ENCODE measurements at regions not wholly inside any gene's neighbourhood (a gene's known extent, or its start where the extent isn't known, plus 50 kb on each side); places are given as distances from the start of the nearest gene placed in this dataset.

DNA sequence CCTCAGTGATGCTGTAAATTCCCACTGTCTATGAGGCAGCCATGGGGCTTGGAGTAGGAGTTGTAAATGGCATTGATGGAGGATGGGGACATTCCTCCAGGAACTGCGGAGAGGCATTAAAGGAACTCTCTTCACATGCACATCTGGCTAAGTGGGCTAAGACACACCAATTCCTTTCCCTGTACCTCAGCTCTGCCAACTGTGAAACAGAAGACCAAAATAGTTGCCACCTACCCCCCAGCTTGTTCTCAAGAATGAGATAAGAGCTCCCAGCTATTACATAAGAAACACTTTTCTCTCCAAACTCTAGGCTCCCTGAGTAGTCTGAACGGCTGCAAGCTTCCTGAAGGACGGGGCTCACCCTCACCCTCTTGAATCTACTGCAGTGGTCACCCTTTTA is 144.6 kb upstream of the SLC30A5 start:
- DNase-seq (ENCODE audit: low read depth, low spot score), result no peak
- Histone ChIP-seq H3K4me3 (ENCODE audit: low read length) (no peak overlapping the region), H3K27me3 (ENCODE audit: control insufficient read depth, insufficient read depth, low read length) (no peaks in the 10 kb centered on the region), H3K9me3 (ENCODE audit: control insufficient read depth, insufficient read depth, low read length) (no peaks in the 10 kb centered on the region), H3K36me3 (ENCODE audit: control insufficient read depth, insufficient read depth, low read length) (no peaks in the 10 kb centered on the region), H3K27ac (ENCODE audit: low read length) (no peak overlapping the region), H3K4me1 (ENCODE audit: control insufficient read depth, insufficient read depth, low read length) (no peaks in the 10 kb centered on the region)
- no CpG with 5 or more reads among the region's 3 CpGs for WGBS (ENCODE audit: insufficient coverage, insufficient read length)

DNA sequence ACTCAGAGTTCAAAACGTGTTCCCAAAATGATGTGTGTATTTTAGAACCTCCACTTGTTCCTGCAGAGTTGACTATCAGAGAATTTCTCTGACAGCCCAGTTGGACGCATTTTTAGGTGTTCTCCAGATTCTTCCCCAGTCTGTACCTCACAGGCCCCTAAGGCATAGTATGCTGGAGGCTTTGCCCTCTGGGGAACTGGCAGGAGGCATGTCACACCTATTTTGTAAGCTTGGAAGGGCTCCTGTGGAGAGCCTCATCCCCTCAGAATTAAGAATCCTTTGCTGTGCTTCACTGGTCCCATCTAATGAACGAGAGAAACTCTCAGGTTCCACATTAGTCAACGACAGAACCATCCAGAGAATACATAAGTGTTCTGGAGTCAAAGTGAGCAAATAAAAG is 144.1 kb upstream of the SLC30A5 start:
- H3K4me3 ChIP-seq (ENCODE audit: low read length), result no peak overlapping the region
- H3K9me3 ChIP-seq (ENCODE audit: control insufficient read depth, insufficient read depth, low read length), result no peaks in the 10 kb centered on the region
- no CpG with 5 or more reads among the region's 4 CpGs for WGBS (ENCODE audit: insufficient coverage, insufficient read length)
- no peak for DNase-seq (ENCODE audit: low read depth, low spot score)
- no peaks in the 10 kb centered on the region for H3K27me3 ChIP-seq (ENCODE audit: control insufficient read depth, insufficient read depth, low read length)
- no peak overlapping the region for H3K27ac ChIP-seq (ENCODE audit: low read length)
- H3K4me1 ChIP-seq (ENCODE audit: control insufficient read depth, insufficient read depth, low read length), result no peaks in the 10 kb centered on the region
- no peaks in the 10 kb centered on the region for H3K36me3 ChIP-seq (ENCODE audit: control insufficient read depth, insufficient read depth, low read length)

DNA sequence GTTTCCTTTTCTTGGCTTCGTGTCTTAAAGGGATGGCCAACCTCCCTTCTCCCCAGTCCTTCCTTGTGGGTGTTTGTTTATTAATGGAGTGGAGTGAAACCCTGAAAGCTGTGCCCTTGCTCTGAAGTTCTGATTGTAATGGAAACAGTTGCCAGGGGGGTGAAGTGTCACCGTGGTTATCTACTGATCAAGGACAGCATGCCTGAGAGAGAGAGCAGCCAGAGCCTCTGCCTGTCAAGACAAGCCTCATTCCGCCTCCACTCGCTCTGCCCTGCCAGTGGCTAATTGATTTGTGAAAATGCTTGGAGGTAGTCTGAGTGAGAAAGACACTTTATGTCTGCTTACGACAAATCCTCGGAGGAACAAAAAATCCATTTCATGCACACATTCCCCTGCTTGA is 143.7 kb upstream of the SLC30A5 start:
- DNase-seq (ENCODE audit: low read depth, low spot score), result no peak
- H3K9me3 ChIP-seq (ENCODE audit: control insufficient read depth, insufficient read depth, low read length), result no peaks in the 10 kb centered on the region

DNA sequence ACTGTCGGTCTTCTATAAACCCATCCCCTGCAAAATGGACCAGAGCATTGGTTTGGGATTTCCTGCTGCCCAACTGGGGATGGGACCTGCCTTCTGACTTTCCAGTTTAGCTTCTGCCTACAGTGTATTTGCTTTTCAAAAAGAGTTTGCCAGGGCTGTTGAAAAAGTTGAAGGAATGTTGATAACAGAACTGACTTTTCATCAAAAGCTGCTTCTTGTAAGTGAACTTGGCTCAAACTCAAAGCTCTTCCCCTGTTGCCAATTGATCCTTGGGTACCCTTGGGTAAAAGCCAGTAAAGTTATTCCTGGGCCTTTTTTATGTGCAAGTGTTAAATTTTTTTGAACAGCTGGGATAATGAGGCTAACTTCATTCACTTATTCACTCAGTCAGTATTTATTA is 142.9 kb upstream of the SLC30A5 start:
- no peak for DNase-seq (ENCODE audit: low read depth, low spot score)
- no peaks in the 10 kb centered on the region for H3K9me3 ChIP-seq (ENCODE audit: control insufficient read depth, insufficient read depth, low read length)
- no CpG with 5 or more reads among the region's 1 CpG for WGBS (ENCODE audit: insufficient coverage, insufficient read length)
- no peak overlapping the region for H3K27ac ChIP-seq (ENCODE audit: low read length)
- H3K4me1 ChIP-seq (ENCODE audit: control insufficient read depth, insufficient read depth, low read length), result no peaks in the 10 kb centered on the region
- no peak overlapping the region for H3K4me3 ChIP-seq (ENCODE audit: low read length)
- no peaks in the 10 kb centered on the region for H3K27me3 ChIP-seq (ENCODE audit: control insufficient read depth, insufficient read depth, low read length)
- H3K36me3 ChIP-seq (ENCODE audit: control insufficient read depth, insufficient read depth, low read length), result no peaks in the 10 kb centered on the region

More for the DNA sequence above, 143.7 kb upstream of the SLC30A5 start:
- no peak overlapping the region for H3K27ac ChIP-seq (ENCODE audit: low read length)
- no peak overlapping the region for H3K4me3 ChIP-seq (ENCODE audit: low read length)
- H3K27me3 ChIP-seq (ENCODE audit: control insufficient read depth, insufficient read depth, low read length), result no peaks in the 10 kb centered on the region
- WGBS (ENCODE audit: insufficient coverage, insufficient read length), result no CpG with 5 or more reads among the region's 6 CpGs
- no peaks in the 10 kb centered on the region for H3K36me3 ChIP-seq (ENCODE audit: control insufficient read depth, insufficient read depth, low read length)
- no peaks in the 10 kb centered on the region for H3K4me1 ChIP-seq (ENCODE audit: control insufficient read depth, insufficient read depth, low read length)

DNA sequence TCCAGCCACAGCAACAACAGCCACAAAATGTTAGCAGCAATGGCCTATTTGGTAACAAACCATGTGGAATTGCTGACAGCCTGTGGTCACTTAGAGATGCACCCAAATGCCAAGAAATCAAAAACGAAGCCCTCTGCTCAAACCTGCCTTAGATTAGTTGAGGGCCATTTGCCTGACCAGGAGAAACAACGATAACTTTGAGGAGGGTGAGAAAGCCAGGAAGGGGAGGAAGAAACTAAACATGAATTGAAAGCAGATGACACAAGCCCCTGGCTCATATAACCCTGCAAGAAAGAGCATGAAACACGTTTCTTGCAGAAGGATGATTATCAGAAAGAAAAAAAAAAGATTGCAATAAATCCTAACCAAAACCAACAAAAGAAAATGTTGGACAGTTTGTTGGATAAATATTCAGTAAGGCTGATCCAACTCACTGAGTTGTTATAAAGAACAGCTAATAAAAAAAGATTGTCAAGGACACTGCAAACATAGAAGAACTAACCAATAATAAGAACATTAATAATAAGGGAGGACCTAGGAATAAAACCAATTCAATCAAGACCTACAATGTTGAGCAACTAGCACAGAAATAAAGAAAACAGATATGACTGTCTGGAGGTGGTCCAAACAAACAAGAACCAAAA is 140.5 kb upstream of the SLC30A5 start:
- H3K36me3 ChIP-seq (ENCODE audit: control insufficient read depth, insufficient read depth, low read length), result no peaks in the 10 kb centered on the region

DNA sequence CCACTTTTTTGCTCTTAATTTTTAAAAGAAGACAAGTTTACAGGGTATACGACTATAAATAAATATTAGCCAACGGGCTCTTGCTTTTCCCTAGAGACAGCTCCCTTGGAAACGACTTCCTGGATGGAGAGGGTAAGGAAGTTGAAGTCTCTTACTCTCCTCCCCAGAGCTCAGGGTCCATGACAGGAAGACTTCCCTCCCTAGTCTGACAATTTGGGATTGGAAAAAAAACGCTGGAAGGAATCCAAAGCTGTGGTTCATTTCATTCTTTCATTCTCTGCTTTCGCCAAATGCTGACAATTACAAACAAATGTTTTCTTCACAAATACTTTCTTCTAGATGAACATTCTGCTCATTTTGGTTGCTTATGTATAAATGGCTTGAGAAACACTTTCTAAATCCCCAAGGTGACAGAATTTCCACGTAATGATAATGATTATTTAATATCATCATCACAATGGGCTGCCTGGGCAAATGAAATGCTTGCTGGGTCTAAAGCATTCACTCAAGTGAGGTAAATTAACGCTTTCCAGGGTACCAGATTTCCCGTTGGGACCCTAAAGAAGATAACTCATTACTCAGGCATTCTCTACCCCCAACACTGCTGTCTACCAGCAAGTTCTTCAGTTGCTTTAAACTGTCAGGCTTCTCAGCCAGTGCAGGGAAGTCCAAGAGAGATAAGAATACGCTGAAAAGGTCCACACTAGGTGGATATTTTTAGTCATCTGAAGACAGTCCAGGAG is 139.8 kb upstream of the SLC30A5 start:
- no peak for DNase-seq (ENCODE audit: low read depth, low spot score)
- no CpG with 5 or more reads among the region's 9 CpGs for WGBS (ENCODE audit: insufficient coverage, insufficient read length)
- Histone ChIP-seq H3K4me1 (ENCODE audit: control insufficient read depth, insufficient read depth, low read length) (no peaks in the 10 kb centered on the region), H3K27me3 (ENCODE audit: control insufficient read depth, insufficient read depth, low read length) (no peaks in the 10 kb centered on the region), H3K36me3 (ENCODE audit: control insufficient read depth, insufficient read depth, low read length) (no peaks in the 10 kb centered on the region), H3K4me3 (ENCODE audit: low read length) (no peak overlapping the region), H3K9me3 (ENCODE audit: control insufficient read depth, insufficient read depth, low read length) (no peaks in the 10 kb centered on the region), H3K27ac (ENCODE audit: low read length) (no peak overlapping the region)

More for the DNA sequence above, 140.5 kb upstream of the SLC30A5 start:
- no peak for DNase-seq (ENCODE audit: low read depth, low spot score)
- H3K4me3 ChIP-seq (ENCODE audit: low read length), result no peak overlapping the region
- no peaks in the 10 kb centered on the region for H3K9me3 ChIP-seq (ENCODE audit: control insufficient read depth, insufficient read depth, low read length)
- no peaks in the 10 kb centered on the region for H3K4me1 ChIP-seq (ENCODE audit: control insufficient read depth, insufficient read depth, low read length)
- no CpG with 5 or more reads among the region's 3 CpGs for WGBS (ENCODE audit: insufficient coverage, insufficient read length)
- H3K27ac ChIP-seq (ENCODE audit: low read length), result no peak overlapping the region
- H3K27me3 ChIP-seq (ENCODE audit: control insufficient read depth, insufficient read depth, low read length), result no peaks in the 10 kb centered on the region

DNA sequence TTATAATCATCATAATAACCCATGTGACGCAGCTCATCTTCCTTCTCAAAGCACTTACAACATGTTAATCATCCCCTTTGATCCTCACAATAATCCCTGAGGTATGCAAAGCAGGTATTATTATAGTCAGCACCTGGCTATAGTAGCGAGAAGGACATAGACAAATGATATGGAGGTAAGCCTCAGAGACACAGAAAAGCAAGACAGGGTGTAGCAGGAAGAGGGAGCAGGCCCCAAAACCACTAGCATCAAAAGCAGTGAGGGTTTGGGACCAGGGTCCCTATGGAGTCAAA is 139.2 kb upstream of the SLC30A5 start:
- Histone ChIP-seq H3K27ac (ENCODE audit: low read length) (no peak overlapping the region), H3K36me3 (ENCODE audit: control insufficient read depth, insufficient read depth, low read length) (no peaks in the 10 kb centered on the region), H3K27me3 (ENCODE audit: control insufficient read depth, insufficient read depth, low read length) (no peaks in the 10 kb centered on the region), H3K9me3 (ENCODE audit: control insufficient read depth, insufficient read depth, low read length) (no peaks in the 10 kb centered on the region), H3K4me3 (ENCODE audit: low read length) (no peak overlapping the region), H3K4me1 (ENCODE audit: control insufficient read depth, insufficient read depth, low read length) (no peaks in the 10 kb centered on the region)
- no peak for DNase-seq (ENCODE audit: low read depth, low spot score)
- WGBS (ENCODE audit: insufficient coverage, insufficient read length), result no CpG with 5 or more reads among the region's 2 CpGs

DNA sequence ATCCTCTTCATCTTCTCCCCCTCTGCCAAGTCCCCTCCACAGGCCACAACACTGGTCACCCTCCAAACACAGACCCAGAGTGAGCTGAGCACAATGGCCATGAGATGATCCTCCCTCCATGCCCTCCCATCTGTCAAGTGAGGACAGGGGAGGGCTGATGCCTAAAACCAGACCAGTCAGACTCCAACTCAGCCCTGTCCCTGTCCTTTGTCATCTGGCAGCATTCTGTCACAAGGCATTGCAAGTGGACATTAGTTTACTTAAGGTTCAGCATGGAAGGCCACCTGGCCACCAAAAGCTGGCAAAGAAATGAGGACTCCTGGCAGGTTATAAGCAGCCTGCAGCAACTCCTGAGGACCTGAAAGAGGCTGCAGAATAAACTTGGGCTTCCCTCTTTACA is 136.2 kb upstream of the SLC30A5 start:
- Histone ChIP-seq H3K4me3 (ENCODE audit: low read length) (no peak overlapping the region), H3K27ac (ENCODE audit: low read length) (no peak overlapping the region), H3K4me1 (ENCODE audit: control insufficient read depth, insufficient read depth, low read length) (no peaks in the 10 kb centered on the region), H3K9me3 (ENCODE audit: control insufficient read depth, insufficient read depth, low read length) (no peaks in the 10 kb centered on the region), H3K27me3 (ENCODE audit: control insufficient read depth, insufficient read depth, low read length) (no peaks in the 10 kb centered on the region), H3K36me3 (ENCODE audit: control insufficient read depth, insufficient read depth, low read length) (no peaks in the 10 kb centered on the region)
- no peak for DNase-seq (ENCODE audit: low read depth, low spot score)

DNA sequence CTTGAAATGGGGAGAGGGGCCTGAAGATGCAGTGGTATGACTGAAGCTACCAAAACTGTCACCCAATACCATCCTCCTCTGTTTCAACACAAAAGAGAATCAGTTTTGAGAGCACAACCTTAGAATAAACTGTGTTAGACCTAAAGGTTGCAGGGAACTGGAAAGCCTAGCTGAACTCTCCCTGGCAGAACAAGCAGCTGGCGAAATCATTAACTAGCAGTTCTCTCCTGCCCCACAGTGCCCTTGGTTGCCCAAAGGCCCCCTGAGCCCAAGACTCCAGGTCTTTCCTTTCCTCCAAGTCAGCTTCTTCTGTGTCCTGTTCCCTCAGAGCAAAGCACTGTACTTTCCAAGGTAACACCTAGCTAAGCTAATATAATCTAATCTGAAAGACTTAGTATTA is 135.4 kb upstream of the SLC30A5 start:
- no peak overlapping the region for H3K4me3 ChIP-seq (ENCODE audit: low read length)
- no CpG with 5 or more reads among the region's 1 CpG for WGBS (ENCODE audit: insufficient coverage, insufficient read length)
- no peak overlapping the region for H3K27ac ChIP-seq (ENCODE audit: low read length)
- no peaks in the 10 kb centered on the region for H3K4me1 ChIP-seq (ENCODE audit: control insufficient read depth, insufficient read depth, low read length)
- no peak for DNase-seq (ENCODE audit: low read depth, low spot score)
- H3K9me3 ChIP-seq (ENCODE audit: control insufficient read depth, insufficient read depth, low read length), result no peaks in the 10 kb centered on the region
- no peaks in the 10 kb centered on the region for H3K36me3 ChIP-seq (ENCODE audit: control insufficient read depth, insufficient read depth, low read length)
- no peaks in the 10 kb centered on the region for H3K27me3 ChIP-seq (ENCODE audit: control insufficient read depth, insufficient read depth, low read length)

DNA sequence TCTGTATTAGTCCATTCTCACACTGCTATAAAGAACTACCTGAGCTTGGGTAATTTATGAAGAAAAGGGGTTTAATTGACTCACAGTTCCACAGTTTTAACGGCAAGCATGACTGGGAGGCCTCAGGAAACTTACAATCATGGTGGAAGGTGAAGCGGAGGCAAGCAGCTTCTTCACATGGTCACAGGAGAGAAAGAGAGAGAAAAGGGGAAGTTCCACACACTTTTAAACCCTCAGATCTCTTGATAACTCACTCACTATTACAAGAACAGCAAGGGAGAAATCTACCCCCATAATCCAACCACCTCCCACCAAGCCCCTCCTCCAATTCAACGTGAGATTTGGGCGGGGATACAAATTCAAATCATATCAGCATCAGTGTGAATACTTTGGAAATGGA is 133.4 kb upstream of the SLC30A5 start:
- DNase-seq (ENCODE audit: low read depth, low spot score), result no peak
- Histone ChIP-seq H3K4me3 (ENCODE audit: low read length) (no peak overlapping the region), H3K36me3 (ENCODE audit: control insufficient read depth, insufficient read depth, low read length) (no peaks in the 10 kb centered on the region), H3K4me1 (ENCODE audit: control insufficient read depth, insufficient read depth, low read length) (no peaks in the 10 kb centered on the region), H3K27me3 (ENCODE audit: control insufficient read depth, insufficient read depth, low read length) (no peaks in the 10 kb centered on the region), H3K27ac (ENCODE audit: low read length) (no peak overlapping the region), H3K9me3 (ENCODE audit: control insufficient read depth, insufficient read depth, low read length) (no peaks in the 10 kb centered on the region)
- no CpG with 5 or more reads among the region's 4 CpGs for WGBS (ENCODE audit: insufficient coverage, insufficient read length)

DNA sequence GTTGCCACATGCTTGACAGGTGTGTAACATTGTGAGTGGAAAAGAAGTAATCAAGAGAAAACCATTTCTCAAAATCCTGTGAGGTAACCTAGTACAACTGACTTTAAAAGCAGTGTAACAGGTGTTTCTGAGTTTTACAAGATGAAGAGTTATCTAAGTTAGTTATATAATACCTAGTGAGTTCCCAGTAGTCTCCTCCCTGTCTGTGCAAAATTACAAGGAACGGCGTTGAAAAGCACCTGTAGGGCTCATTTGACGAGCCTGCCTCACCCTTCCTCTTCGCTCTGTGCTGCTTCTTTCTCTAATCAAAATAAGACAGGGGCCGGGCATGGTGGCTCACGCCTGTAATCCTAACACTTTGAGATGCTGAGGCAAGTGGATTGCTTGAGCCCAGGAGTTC is 132.9 kb upstream of the SLC30A5 start:
- no CpG with 5 or more reads among the region's 6 CpGs for WGBS (ENCODE audit: insufficient coverage, insufficient read length)
- no peaks in the 10 kb centered on the region for H3K4me1 ChIP-seq (ENCODE audit: control insufficient read depth, insufficient read depth, low read length)
- no peak for DNase-seq (ENCODE audit: low read depth, low spot score)

More for the DNA sequence above, 132.9 kb upstream of the SLC30A5 start:
- Histone ChIP-seq H3K27ac (ENCODE audit: low read length) (no peak overlapping the region), H3K36me3 (ENCODE audit: control insufficient read depth, insufficient read depth, low read length) (no peaks in the 10 kb centered on the region), H3K9me3 (ENCODE audit: control insufficient read depth, insufficient read depth, low read length) (no peaks in the 10 kb centered on the region), H3K27me3 (ENCODE audit: control insufficient read depth, insufficient read depth, low read length) (no peaks in the 10 kb centered on the region), H3K4me3 (ENCODE audit: low read length) (no peak overlapping the region)

Data from iPS DF 6.9 (cell line).